ENCODE measurements at regions not wholly inside any gene's neighbourhood (a gene's known extent, or its start where the extent isn't known, plus 50 kb on each side); places are given as distances from the start of the nearest gene placed in this dataset.

DNA sequence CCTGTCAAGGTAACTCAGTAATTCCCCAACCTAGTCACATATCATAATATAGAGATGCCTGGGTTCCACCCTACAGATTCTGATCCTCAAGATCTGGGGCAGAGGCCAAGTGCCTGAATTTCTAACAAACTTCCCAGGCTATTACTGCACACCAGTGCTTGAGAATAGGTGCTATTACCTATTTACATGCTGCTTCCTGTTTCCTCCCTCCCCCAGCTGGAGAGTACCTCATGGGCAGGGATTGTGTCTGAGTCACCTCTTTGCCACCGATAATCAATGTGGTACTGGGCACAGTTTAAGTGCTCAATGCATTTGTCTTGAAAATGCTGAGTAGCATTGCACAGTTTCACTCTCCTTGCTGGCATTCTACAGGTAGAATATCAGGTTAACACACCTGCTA, 582.2 kb upstream of the CADM1 start:
- Histone ChIP-seq H3K27ac (no peak overlapping the region), H3K4me1 (no peaks in the 10 kb centered on the region), H3K4me3 (no peak overlapping the region), H3K27me3 (peaks cover 0 to 3% (median 0%) of the 10 kb centered on the region in 3 donors), H3K9me3 (no peaks in the 10 kb centered on the region), H3K36me3 (no peaks in the 10 kb centered on the region)
- DNase-seq = no peak
- intact Hi-C loops (cut with DNase I) = no loop called here
- 15 to 49% methylated on average over 1 of the region's 1 CpG for WGBS, 2 donors
- TF ChIP-seq POLR2AphosphoS5 (IDR thresholded peaks at IDR 0.05) = no peak
- TF ChIP-seq CTCF (IDR thresholded peaks at IDR 0.05) = no peak
- no peak for TF ChIP-seq EP300 (IDR thresholded peaks at IDR 0.05)
- no peak for TF ChIP-seq POLR2A (IDR thresholded peaks at IDR 0.05)

DNA sequence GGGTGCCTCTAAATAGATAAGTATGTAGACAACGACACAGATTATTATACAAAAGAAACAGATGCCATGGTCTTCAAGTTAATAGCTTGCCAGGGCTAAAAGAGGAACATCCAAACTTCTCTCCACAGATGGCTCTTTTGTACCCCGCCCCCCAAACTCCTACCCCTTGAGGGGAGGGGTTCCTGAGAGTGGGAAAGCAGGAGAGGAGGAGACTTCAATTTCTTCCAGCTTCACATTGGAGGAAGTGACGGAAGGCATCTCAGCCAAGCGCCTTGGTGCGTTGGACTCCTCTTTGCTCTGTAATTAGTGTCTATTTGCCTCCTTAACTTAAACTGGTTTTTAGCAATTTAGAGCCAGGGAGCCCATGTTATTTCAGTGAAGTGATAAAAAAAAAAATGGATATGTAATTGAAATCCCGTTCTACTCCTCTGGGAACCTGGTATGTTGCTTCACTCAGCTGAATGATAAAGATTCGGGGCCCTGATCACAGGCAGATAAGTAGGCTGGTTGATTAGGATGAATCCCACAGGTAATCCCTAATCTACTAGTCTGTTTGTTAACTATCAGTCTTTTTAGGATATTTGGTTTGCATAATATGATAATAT, 580.9 kb upstream of the CADM1 start:
- TF ChIP-seq CTCF (IDR thresholded peaks at IDR 0.05) (no peak), POLR2AphosphoS5 (IDR thresholded peaks at IDR 0.05) (no peak), POLR2A (IDR thresholded peaks at IDR 0.05) (no peak), EP300 (IDR thresholded peaks at IDR 0.05) (no peak)
- DNase-seq = no peak
- Histone ChIP-seq H3K27ac (no peak overlapping the region), H3K27me3 (peaks cover 0 to 6% (median 0%) of the 10 kb centered on the region in 3 donors), H3K4me1 (no peaks in the 10 kb centered on the region), H3K36me3 (no peaks in the 10 kb centered on the region), H3K4me3 (no peak overlapping the region), H3K9me3 (peaks cover 0 to 3% (median 0%) of the 10 kb centered on the region in 4 donors)
- intact Hi-C loops (cut with DNase I) = no loop called here
- WGBS, 2 donors = 82 to 92% methylated on average over 7 of the region's 7 CpGs

GRCh38 chr11:116084511-116084910, 580.3 kb upstream of the CADM1 start:
- Histone ChIP-seq H3K4me3 (no peak overlapping the region), H3K27me3 (peaks cover 0 to 6% (median 0%) of the 10 kb centered on the region in 3 donors), H3K36me3 (no peaks in the 10 kb centered on the region), H3K9me3 (peaks cover 0 to 3% (median 0%) of the 10 kb centered on the region in 4 donors), H3K27ac (no peak overlapping the region), H3K4me1 (no peaks in the 10 kb centered on the region)
- intact Hi-C loops (cut with DNase I) = no loop called here
- no peak for TF ChIP-seq CTCF (IDR thresholded peaks at IDR 0.05)
- no peak for TF ChIP-seq POLR2A (IDR thresholded peaks at IDR 0.05)
- no peak for TF ChIP-seq EP300 (IDR thresholded peaks at IDR 0.05)
- TF ChIP-seq POLR2AphosphoS5 (IDR thresholded peaks at IDR 0.05) = no peak
- 88 to 91% methylated on average over 6 of the region's 6 CpGs for WGBS, 2 donors
- no peak for DNase-seq

- TF ChIP-seq POLR2AphosphoS5 (IDR thresholded peaks at IDR 0.05) (no peak), POLR2A (IDR thresholded peaks at IDR 0.05) (no peak), EP300 (IDR thresholded peaks at IDR 0.05) (no peak), CTCF (IDR thresholded peaks at IDR 0.05) (no peak)
- no peaks in the 10 kb centered on the region for H3K4me1 ChIP-seq
- no peak overlapping the region for H3K4me3 ChIP-seq
- no peak overlapping the region for H3K27ac ChIP-seq
- intact Hi-C loops (cut with DNase I) = no loop called here
- H3K27me3 ChIP-seq = peaks cover 0 to 10% (median 0%) of the 10 kb centered on the region in 3 donors
- 94% methylated on average over 5 of the region's 5 CpGs for WGBS, 2 donors
- peaks cover 0 to 3% (median 0%) of the 10 kb centered on the region in 4 donors for H3K9me3 ChIP-seq
- H3K36me3 ChIP-seq = no peaks in the 10 kb centered on the region
- no peak for DNase-seq
Measured at GRCh38 chr11:116082256-116082655, 578.0 kb upstream of the CADM1 start.

DNA sequence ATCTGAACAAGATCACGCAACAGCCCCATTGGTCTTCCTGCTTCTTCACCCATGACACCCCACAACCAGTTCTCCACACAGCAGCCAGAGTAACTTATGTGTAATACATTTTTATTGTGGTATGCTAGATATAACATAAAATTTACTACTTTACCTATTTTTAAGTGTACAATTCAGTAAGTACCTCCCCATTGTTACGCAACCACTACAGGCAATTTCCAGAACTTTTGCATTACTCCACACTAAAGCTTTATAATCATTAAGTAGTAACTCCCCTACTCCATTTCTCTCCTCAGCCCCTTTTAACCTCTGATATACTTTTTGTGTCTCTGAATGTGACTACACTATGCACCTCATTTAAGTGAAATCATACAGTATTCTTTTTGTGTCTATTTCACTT, 575.4 kb upstream of the CADM1 start:
- no peak overlapping the region for H3K4me3 ChIP-seq
- no peak for TF ChIP-seq EP300 (IDR thresholded peaks at IDR 0.05)
- TF ChIP-seq POLR2AphosphoS5 (IDR thresholded peaks at IDR 0.05) = no peak
- no peak for TF ChIP-seq CTCF (IDR thresholded peaks at IDR 0.05)
- no peak for TF ChIP-seq POLR2A (IDR thresholded peaks at IDR 0.05)
- H3K9me3 ChIP-seq = peaks cover 0 to 3% (median 0%) of the 10 kb centered on the region in 4 donors
- peaks cover 0 to 2% (median 0%) of the 10 kb centered on the region in 4 donors for H3K4me1 ChIP-seq
- no peaks in the 10 kb centered on the region for H3K36me3 ChIP-seq
- DNase-seq = no peak
- WGBS, 2 donors = 91 to 94% methylated on average over 2 of the region's 2 CpGs
- peaks cover 0 to 16% (median 0%) of the 10 kb centered on the region in 3 donors for H3K27me3 ChIP-seq
- intact Hi-C loops (cut with DNase I) = no loop called here
- no peak overlapping the region for H3K27ac ChIP-seq
